Panc1 (cell line): ENCODE measurements at regions not wholly inside any gene's neighbourhood (a gene's known extent, or its start where the extent isn't known, plus 50 kb on each side); places are given as distances from the start of the nearest gene placed in this dataset.

Experiments used
- ATAC-seq: fragments of 200-7000 bp; cut with Tn5 transposase; 2 replicates; pipeline ENCODE4 v1.9.1; 2020; ENCODE audit warnings: mild to moderate bottlenecking, moderate library complexity
- BruUV-seq: library from RNA; stranded (reverse); fragments of 400-500 nt; replicated peaks from 2 replicates; lab custom pipeline; 2021; lab: Mats Ljungman, UMichigan
- CTCF ChIA-PET: fragments of 300-600 bp; sonication (Branson Sonifier 250); formaldehyde crosslinking; loops from one replicate; lab custom pipeline; 2022; ENCODE audit warnings: antibody characterized with exemption; lab: Charles Lee
- POLR2A ChIA-PET: fragments of 300-600 bp; sonication (Branson Sonifier 250); formaldehyde crosslinking; loops from one replicate; lab custom pipeline; 2022; ENCODE audit warnings: antibody characterized with exemption; lab: Charles Lee
- DNase-seq: peaks from one replicate; pipeline ENCODE4 v3.0.0-alpha.2; 2010; ENCODE audit warnings: low read depth, low spot score
- H3K27ac ChIP-seq: 2 replicates; pipeline ENCODE4 v1.5.1; 2011; ENCODE audit warnings: mild to moderate bottlenecking, low read length, inconsistent platforms
- H3K27me3 ChIP-seq: fragments of 200-500 bp; sonication (Bioruptor generic); 2 replicates; pipeline ENCODE4 v1.6.0; 2014; ENCODE audit warnings: low read length, inconsistent platforms; ENCODE audit not compliant: control insufficient read depth, insufficient read depth
- H3K36me3 ChIP-seq: fragments of 200-500 bp; sonication (Bioruptor generic); 2 replicates; pipeline ENCODE4 v1.5.1; 2014; ENCODE audit warnings: inconsistent platforms, mild to moderate bottlenecking, low read length, moderate library complexity; ENCODE audit not compliant: control insufficient read depth, insufficient read depth
- H3K4me1 ChIP-seq: 2 replicates; pipeline ENCODE4 v1.5.1; 2011; ENCODE audit warnings: inconsistent platforms, mild to moderate bottlenecking, low read length, moderate library complexity; ENCODE audit not compliant: control insufficient read depth, insufficient read depth
- H3K4me3 ChIP-seq, 2 experiments: 2 replicates each; pipeline ENCODE4 v1.5.1; 2011 to 2012; ENCODE audit warnings: low read depth in 2 of 2, low read length in 2 of 2, mild to moderate bottlenecking in 2 of 2, inconsistent platforms in 1 of 2, moderate library complexity in 1 of 2
- H3K9me3 ChIP-seq: fragments of 200-500 bp; sonication (Bioruptor generic); 2 replicates; pipeline ENCODE4 v1.5.1; 2014; ENCODE audit warnings: low read depth, mild to moderate bottlenecking, inconsistent platforms, low read length, moderate library complexity; ENCODE audit not compliant: control insufficient read depth, insufficient read depth
- CTCF ChIP-seq: fragments of 450-650 bp; IDR thresholded peaks from 2 replicates; pipeline ENCODE4 v1.5.1; 2017; ENCODE audit warnings: mild to moderate bottlenecking
- POLR2AphosphoS5 ChIP-seq: IDR thresholded peaks from 2 replicates; pipeline ENCODE4 v1.6.1; 2012; ENCODE audit warnings: mild to moderate bottlenecking, low read depth, low read length, moderate library complexity
- REST ChIP-seq, 2 experiments: IDR thresholded peaks; 2 replicates each; pipeline ENCODE4 v1.6.1; 2011 to 2012; ENCODE audit warnings: low read depth in 2 of 2, control low read depth in 1 of 2, low read length in 1 of 2, mild to moderate bottlenecking in 1 of 2, moderate library complexity in 1 of 2; ENCODE audit not compliant: insufficient read depth in 1 of 2
- SIN3A ChIP-seq: IDR thresholded peaks from 2 replicates; pipeline ENCODE4 v1.6.1; 2012; ENCODE audit warnings: low read depth, mild to moderate bottlenecking, low read length, moderate library complexity, borderline replicate concordance; ENCODE audit not compliant: insufficient read depth
- TCF7L2 ChIP-seq: IDR thresholded peaks from 2 replicates; pipeline ENCODE4 v1.6.1; 2011; ENCODE audit warnings: mild to moderate bottlenecking, low read depth, low read length, inconsistent platforms
- in situ Hi-C: cut with HindIII; loops from 2 replicates; pipeline ENCODE4 v1.10.0; 2016; ENCODE audit warnings: low sequenced_read_pairs, low pct_unique_long_range_greater_than_20kb
- intact Hi-C: fragments of 100-400 bp; cut with micrococcal nuclease; formaldehyde crosslinking; loops from one replicate; pipeline ENCODE4 v1.10.0; 2022; ENCODE audit not compliant: unreplicated experiment

- POLR2A ChIA-PET, result no interaction called here
- CTCF ChIA-PET, result no interaction called here
- BruUV-seq, result no TSS peak
- Histone ChIP-seq H3K27ac (no peak overlapping the region), H3K4me1 (no peaks in the 10 kb centered on the region), H3K9me3 (no peaks in the 10 kb centered on the region), H3K4me3 (no peak overlapping the region), H3K27me3 (no peaks in the 10 kb centered on the region), H3K36me3 (no peaks in the 10 kb centered on the region)
- intact Hi-C loops, result no loop called here
- no peak for ATAC-seq
- in situ Hi-C loops, result no loop called here
- TF ChIP-seq CTCF (no peak), SIN3A (no peak), REST (IDR thresholded peaks at IDR 0.05; ENCODE audit: insufficient read depth in 1 of 2, low read depth in 2 of 2, low read length in 1 of 2) (no peak), TCF7L2 (no peak), POLR2AphosphoS5 (no peak)
- DNase-seq, result no peak
Measured at GRCh38 chr3:161748049-161748448, 251.4 kb downstream of the OTOL1 start.

GRCh38 chr3:161754420-161755053 lies 257.9 kb downstream of the OTOL1 start:
- ATAC-seq (no peak), DNase-seq (no peak)
- no peak overlapping the region for H3K27ac ChIP-seq
- intact Hi-C loops (no loop called here), in situ Hi-C loops (no loop called here)
- no TSS peak for BruUV-seq
- POLR2A ChIA-PET, result no interaction called here
- no peaks in the 10 kb centered on the region for H3K4me1 ChIP-seq
- CTCF ChIA-PET, result no interaction called here
- TF ChIP-seq REST (IDR thresholded peaks at IDR 0.05; ENCODE audit: insufficient read depth in 1 of 2, low read depth in 2 of 2, low read length in 1 of 2) (no peak), CTCF (no peak), TCF7L2 (no peak), POLR2AphosphoS5 (no peak), SIN3A (no peak)
- H3K4me3 ChIP-seq, result no peak overlapping the region
- no peaks in the 10 kb centered on the region for H3K9me3 ChIP-seq
- H3K27me3 ChIP-seq, result no peaks in the 10 kb centered on the region
- no peaks in the 10 kb centered on the region for H3K36me3 ChIP-seq
